ENCODE measurements at regions not wholly inside any gene's neighbourhood (a gene's known extent, or its start where the extent isn't known, plus 50 kb on each side); places are given as distances from the start of the nearest gene placed in this dataset.

GRCh38 chr4:30437316-30437715 is 282.9 kb upstream of the PCDH7 start:
- intact Hi-C loops (cut with DNase I), result no loop called here
- H3K36me3 ChIP-seq (replicated peaks in 1 of 2), result no peaks in the 10 kb centered on the region
- H3K27me3 ChIP-seq, result no peaks in the 10 kb centered on the region
- no peak overlapping the region for H3K4me3 ChIP-seq
- TF ChIP-seq POLR2A (IDR thresholded peaks at IDR 0.05), result no peak
- TF ChIP-seq, protein P1, sequence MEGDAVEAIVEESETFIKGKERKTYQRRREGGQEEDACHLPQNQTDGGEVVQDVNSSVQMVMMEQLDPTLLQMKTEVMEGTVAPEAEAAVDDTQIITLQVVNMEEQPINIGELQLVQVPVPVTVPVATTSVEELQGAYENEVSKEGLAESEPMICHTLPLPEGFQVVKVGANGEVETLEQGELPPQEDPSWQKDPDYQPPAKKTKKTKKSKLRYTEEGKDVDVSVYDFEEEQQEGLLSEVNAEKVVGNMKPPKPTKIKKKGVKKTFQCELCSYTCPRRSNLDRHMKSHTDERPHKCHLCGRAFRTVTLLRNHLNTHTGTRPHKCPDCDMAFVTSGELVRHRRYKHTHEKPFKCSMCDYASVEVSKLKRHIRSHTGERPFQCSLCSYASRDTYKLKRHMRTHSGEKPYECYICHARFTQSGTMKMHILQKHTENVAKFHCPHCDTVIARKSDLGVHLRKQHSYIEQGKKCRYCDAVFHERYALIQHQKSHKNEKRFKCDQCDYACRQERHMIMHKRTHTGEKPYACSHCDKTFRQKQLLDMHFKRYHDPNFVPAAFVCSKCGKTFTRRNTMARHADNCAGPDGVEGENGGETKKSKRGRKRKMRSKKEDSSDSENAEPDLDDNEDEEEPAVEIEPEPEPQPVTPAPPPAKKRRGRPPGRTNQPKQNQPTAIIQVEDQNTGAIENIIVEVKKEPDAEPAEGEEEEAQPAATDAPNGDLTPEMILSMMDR (IDR thresholded peaks at IDR 0.05), result no peak
- no peak for DNase-seq
- peaks cover 0 to 6% (median 0%) of the 10 kb centered on the region in 3 donors for H3K9me3 ChIP-seq (replicated peaks in 1 of 3)
- H3K4me1 ChIP-seq (replicated peaks in 1 of 2), result no peaks in the 10 kb centered on the region
- whole genome bisulfite sequencing, 4 donors, result 65 to 76% (median 74%) methylated on average over 3 of the region's 3 CpGs
- no peak overlapping the region for H3K27ac ChIP-seq

- H3K36me3 ChIP-seq (replicated peaks in 1 of 2), result no peaks in the 10 kb centered on the region
- no peak overlapping the region for H3K27ac ChIP-seq
- intact Hi-C loops (cut with DNase I), result no loop called here
- no peaks in the 10 kb centered on the region for H3K27me3 ChIP-seq
- TF ChIP-seq, protein P1 (IDR thresholded peaks at IDR 0.05), result no peak
- no peak for TF ChIP-seq POLR2A (IDR thresholded peaks at IDR 0.05)
- no peaks in the 10 kb centered on the region for H3K4me1 ChIP-seq (replicated peaks in 1 of 2)
- DNase-seq, result no peak
- no peaks in the 10 kb centered on the region for H3K9me3 ChIP-seq (replicated peaks in 1 of 3)
- no peak overlapping the region for H3K4me3 ChIP-seq
- 29 to 43% (median 41%) methylated on average over 2 of the region's 2 CpGs for WGBS, 4 donors
Measured at GRCh38 chr4:30443289-30443688, 276.9 kb upstream of the PCDH7 start.

- TF ChIP-seq, protein P1 (IDR thresholded peaks at IDR 0.05), result no peak
- TF ChIP-seq POLR2A (IDR thresholded peaks at IDR 0.05), result no peak
- DNase-seq, result no peak
- Histone ChIP-seq H3K4me3 (no peak overlapping the region), H3K9me3 (replicated peaks in 1 of 3) (no peaks in the 10 kb centered on the region), H3K27ac (no peak overlapping the region), H3K27me3 (no peaks in the 10 kb centered on the region), H3K36me3 (replicated peaks in 1 of 2) (no peaks in the 10 kb centered on the region), H3K4me1 (replicated peaks in 1 of 2) (no peaks in the 10 kb centered on the region)
- intact Hi-C loops (cut with DNase I), result no loop called here
Measured at GRCh38 chr4:30450474-30450873, 269.7 kb upstream of the PCDH7 start.

GRCh38 chr4:30454504-30454903 is 265.7 kb upstream of the PCDH7 start:
- no peaks in the 10 kb centered on the region for H3K36me3 ChIP-seq (replicated peaks in 1 of 2)
- H3K4me1 ChIP-seq (replicated peaks in 1 of 2), result no peaks in the 10 kb centered on the region
- no peak overlapping the region for H3K27ac ChIP-seq
- WGBS, 4 donors, result 76 to 84% (median 81%) methylated on average over 1 of the region's 1 CpG
- no peaks in the 10 kb centered on the region for H3K9me3 ChIP-seq (replicated peaks in 1 of 3)
- no peak for DNase-seq
- no peak overlapping the region for H3K4me3 ChIP-seq
- no peaks in the 10 kb centered on the region for H3K27me3 ChIP-seq
- TF ChIP-seq, protein P1 (IDR thresholded peaks at IDR 0.05), result no peak
- no peak for TF ChIP-seq POLR2A (IDR thresholded peaks at IDR 0.05)
- intact Hi-C loops (cut with DNase I), result no loop called here

Measured in adrenal gland (tissue), 9 donors.